MM.1S (cell line): ENCODE measurements at regions not wholly inside any gene's neighbourhood (a gene's known extent, or its start where the extent isn't known, plus 50 kb on each side); places are given as distances from the start of the nearest gene placed in this dataset.

ENCODE experiments used
- EZH2 ChIP-seq: fragments of 300-600 bp; sonication (generic); optimal IDR thresholded peaks from 2 replicates; pipeline ENCODE3; 2017; ENCODE audit warnings: low read depth, mild to moderate bottlenecking, antibody characterized with exemption, low read length, mixed read lengths
- EZH2phosphoT487 ChIP-seq: fragments of 300-600 bp; sonication (generic); IDR thresholded peaks from 2 replicates; pipeline ENCODE4 v1.6.1; 2018; ENCODE audit warnings: antibody characterized with exemption, low read length
- TF ChIP-seq, protein P1 (sequence below): fragments of 300-600 bp; sonication (generic); IDR thresholded peaks from 2 replicates; pipeline ENCODE4 v1.5.1; 2016; ENCODE audit warnings: antibody characterized with exemption, low read length, mixed read lengths

DNA sequence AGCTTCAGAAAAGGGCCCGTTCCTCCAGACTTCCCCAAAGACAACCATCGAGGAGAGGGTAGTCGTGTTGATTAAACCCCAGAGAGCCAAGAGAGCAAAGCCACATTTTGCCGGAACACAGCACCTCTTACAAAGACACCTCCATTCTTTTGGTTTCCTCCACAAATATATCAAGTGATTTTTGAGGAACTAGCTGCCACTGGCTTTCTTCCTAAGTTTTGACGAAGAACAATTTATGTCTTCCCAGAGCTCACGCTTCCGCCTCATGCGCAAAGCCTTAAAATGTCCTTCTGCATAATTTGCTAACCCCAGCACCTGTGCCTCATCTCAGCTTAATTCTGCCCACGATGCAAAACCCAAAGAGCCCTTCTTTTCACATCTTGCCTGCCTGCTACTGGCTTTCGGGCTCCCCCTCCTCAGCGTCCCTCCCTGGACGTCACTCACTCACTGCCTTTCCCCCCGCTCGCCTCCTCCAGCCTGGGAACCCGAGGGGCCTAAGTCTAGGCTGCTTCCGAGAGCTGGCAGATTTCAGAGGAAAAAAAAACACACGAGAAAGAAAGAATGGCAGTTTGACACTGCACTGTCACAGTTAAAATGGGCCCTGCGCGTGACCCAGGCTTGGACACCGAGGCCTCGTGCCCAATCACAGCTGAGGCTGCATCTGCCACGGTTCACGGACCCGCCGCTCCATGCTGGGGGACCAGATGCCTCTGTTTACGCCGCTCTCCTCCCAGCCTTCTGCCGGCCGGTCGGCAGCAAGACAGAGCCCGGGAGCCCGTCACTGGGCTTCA, 77.6 kb upstream of the IFNAR2 start:
- TF ChIP-seq, protein P1, sequence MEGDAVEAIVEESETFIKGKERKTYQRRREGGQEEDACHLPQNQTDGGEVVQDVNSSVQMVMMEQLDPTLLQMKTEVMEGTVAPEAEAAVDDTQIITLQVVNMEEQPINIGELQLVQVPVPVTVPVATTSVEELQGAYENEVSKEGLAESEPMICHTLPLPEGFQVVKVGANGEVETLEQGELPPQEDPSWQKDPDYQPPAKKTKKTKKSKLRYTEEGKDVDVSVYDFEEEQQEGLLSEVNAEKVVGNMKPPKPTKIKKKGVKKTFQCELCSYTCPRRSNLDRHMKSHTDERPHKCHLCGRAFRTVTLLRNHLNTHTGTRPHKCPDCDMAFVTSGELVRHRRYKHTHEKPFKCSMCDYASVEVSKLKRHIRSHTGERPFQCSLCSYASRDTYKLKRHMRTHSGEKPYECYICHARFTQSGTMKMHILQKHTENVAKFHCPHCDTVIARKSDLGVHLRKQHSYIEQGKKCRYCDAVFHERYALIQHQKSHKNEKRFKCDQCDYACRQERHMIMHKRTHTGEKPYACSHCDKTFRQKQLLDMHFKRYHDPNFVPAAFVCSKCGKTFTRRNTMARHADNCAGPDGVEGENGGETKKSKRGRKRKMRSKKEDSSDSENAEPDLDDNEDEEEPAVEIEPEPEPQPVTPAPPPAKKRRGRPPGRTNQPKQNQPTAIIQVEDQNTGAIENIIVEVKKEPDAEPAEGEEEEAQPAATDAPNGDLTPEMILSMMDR, result no peak
- no peak for TF ChIP-seq EZH2
- TF ChIP-seq EZH2phosphoT487, result no peak
